HEK293T (cell line): ENCODE measurements at regions not wholly inside any gene's neighbourhood (a gene's known extent, or its start where the extent isn't known, plus 50 kb on each side); places are given as distances from the start of the nearest gene placed in this dataset.

Experiments used
- ARNT ChIP-seq: fragments of 450-650 bp; IDR thresholded peaks from 2 replicates; pipeline ENCODE4 v1.6.1; 2017; ENCODE audit warnings: mild to moderate bottlenecking
- BHLHE40 ChIP-seq: fragments of 450-650 bp; IDR thresholded peaks from 2 replicates; pipeline ENCODE4 v1.6.1; 2016; ENCODE audit warnings: mild to moderate bottlenecking, moderate library complexity, borderline replicate concordance
- CTBP1 ChIP-seq: fragments of 450-650 bp; IDR thresholded peaks from 2 replicates; pipeline ENCODE4 v1.6.1; 2016; ENCODE audit warnings: borderline replicate concordance
- FOXA1 ChIP-seq: fragments of 450-650 bp; IDR thresholded peaks from 2 replicates; pipeline ENCODE4 v1.6.1; 2016; ENCODE audit warnings: mild to moderate bottlenecking
- FOXK2 ChIP-seq: fragments of 450-650 bp; IDR thresholded peaks from 2 replicates; pipeline ENCODE4 v1.6.1; 2016; ENCODE audit warnings: mild to moderate bottlenecking
- FOXM1 ChIP-seq: fragments of 450-650 bp; IDR thresholded peaks from 2 replicates; pipeline ENCODE4 v1.6.1; 2017; ENCODE audit warnings: mild to moderate bottlenecking, borderline replicate concordance
- HDGF ChIP-seq: fragments of 450-650 bp; IDR thresholded peaks from 2 replicates; pipeline ENCODE4 v1.6.1; 2017; ENCODE audit warnings: antibody characterized with exemption, borderline replicate concordance
- L3MBTL2 ChIP-seq: fragments of 450-650 bp; conservative IDR thresholded peaks from 2 replicates; pipeline ENCODE4 v1.6.1; 2016; ENCODE audit warnings: mild to moderate bottlenecking
- LEF1 ChIP-seq: fragments of 450-650 bp; IDR thresholded peaks from 2 replicates; pipeline ENCODE4 v1.6.1; 2017; ENCODE audit warnings: mild to moderate bottlenecking, borderline replicate concordance
- SP1 ChIP-seq: fragments of 450-650 bp; IDR thresholded peaks from 2 replicates; pipeline ENCODE4 v1.6.1; 2017
- SUZ12 ChIP-seq: fragments of 450-650 bp; IDR thresholded peaks from 2 replicates; pipeline ENCODE4 v1.6.1; 2016; ENCODE audit warnings: mild to moderate bottlenecking
- TARDBP ChIP-seq: fragments of 450-650 bp; IDR thresholded peaks from 2 replicates; pipeline ENCODE4 v1.6.1; 2016
- ZNF384 ChIP-seq: fragments of 450-650 bp; IDR thresholded peaks from 2 replicates; pipeline ENCODE4 v1.6.1; 2016
- TF ChIP-seq, protein P1 (sequence below): fragments of 450-650 bp; IDR thresholded peaks from 2 replicates; pipeline ENCODE4 v1.6.1; 2016

DNA sequence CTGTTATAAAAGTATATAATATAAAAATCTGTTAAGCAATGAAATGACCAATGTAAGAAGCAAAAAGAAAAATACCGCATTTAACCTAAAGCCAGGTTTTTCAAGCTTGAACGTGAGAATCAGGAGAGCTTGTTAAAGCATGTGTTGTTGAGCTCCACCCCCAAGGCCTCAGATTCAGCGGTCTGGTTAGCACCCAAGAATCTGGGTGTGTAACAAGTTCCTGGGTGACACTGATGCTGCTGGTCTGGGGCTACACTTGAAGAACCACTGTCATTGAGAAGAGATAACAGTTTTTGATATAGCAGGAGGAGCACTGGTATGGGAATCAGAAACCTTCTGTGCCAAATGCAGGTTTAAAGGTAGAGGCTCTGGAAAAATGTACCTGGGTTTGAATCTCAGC lies 154.0 kb downstream of the ID4 start:
- TF ChIP-seq BHLHE40 (no peak), FOXK2 (no peak), ARNT (no peak), FOXM1 (no peak), SUZ12 (no peak), SP1 (no peak), FOXA1 (no peak), L3MBTL2 (no peak), HDGF (no peak), TARDBP (no peak), LEF1 (no peak), CTBP1 (no peak), ZNF384 (no peak)
- TF ChIP-seq, protein P1, sequence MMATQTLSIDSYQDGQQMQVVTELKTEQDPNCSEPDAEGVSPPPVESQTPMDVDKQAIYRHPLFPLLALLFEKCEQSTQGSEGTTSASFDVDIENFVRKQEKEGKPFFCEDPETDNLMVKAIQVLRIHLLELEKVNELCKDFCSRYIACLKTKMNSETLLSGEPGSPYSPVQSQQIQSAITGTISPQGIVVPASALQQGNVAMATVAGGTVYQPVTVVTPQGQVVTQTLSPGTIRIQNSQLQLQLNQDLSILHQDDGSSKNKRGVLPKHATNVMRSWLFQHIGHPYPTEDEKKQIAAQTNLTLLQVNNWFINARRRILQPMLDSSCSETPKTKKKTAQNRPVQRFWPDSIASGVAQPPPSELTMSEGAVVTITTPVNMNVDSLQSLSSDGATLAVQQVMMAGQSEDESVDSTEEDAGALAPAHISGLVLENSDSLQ, result no peak
